ENCODE measurements at regions not wholly inside any gene's neighbourhood (a gene's known extent, or its start where the extent isn't known, plus 50 kb on each side); places are given as distances from the start of the nearest gene placed in this dataset.

DNA sequence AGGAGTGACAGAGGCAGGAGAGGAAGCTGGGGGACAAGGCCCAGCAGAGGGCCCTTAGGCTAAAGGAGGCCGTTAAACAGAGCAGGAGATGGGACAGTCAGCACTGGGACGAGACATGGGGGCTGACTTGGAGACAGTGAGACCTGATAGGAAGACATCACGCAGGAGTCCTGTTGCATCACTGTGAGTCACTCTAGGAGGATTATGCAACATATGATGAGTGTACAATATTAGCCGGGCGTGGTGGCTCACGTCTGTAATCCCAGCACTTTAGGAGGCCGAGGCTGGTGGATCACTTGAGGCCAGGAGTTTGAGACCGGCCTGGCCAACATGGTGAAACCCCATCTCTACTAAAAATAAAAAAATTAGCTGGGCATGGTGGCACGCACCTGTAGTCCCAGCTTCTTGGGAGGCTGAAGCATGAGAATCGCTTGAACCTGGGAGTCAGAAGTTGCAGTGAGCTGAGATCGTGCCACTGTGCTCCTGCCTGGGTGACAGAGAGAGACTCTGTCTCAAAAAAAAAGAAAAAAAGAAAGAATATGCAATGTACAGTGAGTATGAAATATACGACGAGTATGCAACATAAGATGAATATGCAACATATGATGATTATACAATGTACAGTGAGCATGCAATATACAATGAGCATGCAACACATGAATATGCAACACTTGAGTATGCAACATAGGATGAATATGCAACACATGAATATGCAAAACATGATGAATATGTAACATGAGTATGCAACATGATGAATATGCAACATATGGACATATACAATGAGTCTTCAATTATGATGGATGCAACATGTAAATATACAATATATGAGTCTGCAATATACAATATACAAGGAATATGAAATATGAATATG lies 83.3 kb upstream of the ID2 start (continued):
- TF ChIP-seq RBM39 (optimal IDR thresholded peaks at IDR 0.05; ENCODE audit: low read depth, low read length) (no peak), HCFC1 (IDR thresholded peaks at IDR 0.05; ENCODE audit: low read depth, low read length) (no peak), NEUROD1 (IDR thresholded peaks at IDR 0.05; ENCODE audit: borderline replicate concordance, low read depth, low read length, partially characterized antibody) (peak; percentile 31), JUND (IDR thresholded peaks at IDR 0.05; ENCODE audit: borderline replicate concordance, low read depth, low read length) (peak; percentile 99), JUND (tag; IDR thresholded peaks at IDR 0.05; ENCODE audit: borderline replicate concordance, low read depth, low read length) (peak; percentile 99), MTA1 (IDR thresholded peaks at IDR 0.05; ENCODE audit: borderline replicate concordance) (peak; percentile 55; the same call in 1 of the 2 replicates), ZBTB17 (CRISPR knock-in tag; IDR thresholded peaks at IDR 0.05) (no peak), DPF2 (IDR thresholded peaks at IDR 0.05) (peak; percentile 96), ZNF589 (CRISPR knock-in tag; IDR thresholded peaks at IDR 0.05; ENCODE audit: low read depth) (0 out of 2 replicates have a peak, but pooled peaks have one; percentile 52), ZNF444 (CRISPR knock-in tag; IDR thresholded peaks at IDR 0.05) (no peak), ATF1 (CRISPR knock-in tag; IDR thresholded peaks at IDR 0.05) (no peak), ATF1 (tag; IDR thresholded peaks at IDR 0.05) (peak; percentile 89), U2AF1 (optimal IDR thresholded peaks at IDR 0.05; ENCODE audit: low read depth, low read length) (no peak), NBN (IDR thresholded peaks at IDR 0.05; ENCODE audit: low read depth) (peak; percentile 81; the same call in 1 of the 2 replicates), MYC (IDR thresholded peaks at IDR 0.05; ENCODE audit: low read depth, low read length) (peak; percentile 56), MYC (CRISPR knock-in tag; IDR thresholded peaks at IDR 0.05; ENCODE audit: borderline replicate concordance, low read depth) (no peak)
- TF ChIP-seq, protein P1, sequence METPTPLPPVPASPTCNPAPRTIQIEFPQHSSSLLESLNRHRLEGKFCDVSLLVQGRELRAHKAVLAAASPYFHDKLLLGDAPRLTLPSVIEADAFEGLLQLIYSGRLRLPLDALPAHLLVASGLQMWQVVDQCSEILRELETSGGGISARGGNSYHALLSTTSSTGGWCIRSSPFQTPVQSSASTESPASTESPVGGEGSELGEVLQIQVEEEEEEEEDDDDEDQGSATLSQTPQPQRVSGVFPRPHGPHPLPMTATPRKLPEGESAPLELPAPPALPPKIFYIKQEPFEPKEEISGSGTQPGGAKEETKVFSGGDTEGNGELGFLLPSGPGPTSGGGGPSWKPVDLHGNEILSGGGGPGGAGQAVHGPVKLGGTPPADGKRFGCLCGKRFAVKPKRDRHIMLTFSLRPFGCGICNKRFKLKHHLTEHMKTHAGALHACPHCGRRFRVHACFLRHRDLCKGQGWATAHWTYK (CRISPR knock-in tag; IDR thresholded peaks at IDR 0.05): 0 out of 2 replicates have a peak, but pooled peaks have one; percentile 27
- TF ChIP-seq, protein P2, sequence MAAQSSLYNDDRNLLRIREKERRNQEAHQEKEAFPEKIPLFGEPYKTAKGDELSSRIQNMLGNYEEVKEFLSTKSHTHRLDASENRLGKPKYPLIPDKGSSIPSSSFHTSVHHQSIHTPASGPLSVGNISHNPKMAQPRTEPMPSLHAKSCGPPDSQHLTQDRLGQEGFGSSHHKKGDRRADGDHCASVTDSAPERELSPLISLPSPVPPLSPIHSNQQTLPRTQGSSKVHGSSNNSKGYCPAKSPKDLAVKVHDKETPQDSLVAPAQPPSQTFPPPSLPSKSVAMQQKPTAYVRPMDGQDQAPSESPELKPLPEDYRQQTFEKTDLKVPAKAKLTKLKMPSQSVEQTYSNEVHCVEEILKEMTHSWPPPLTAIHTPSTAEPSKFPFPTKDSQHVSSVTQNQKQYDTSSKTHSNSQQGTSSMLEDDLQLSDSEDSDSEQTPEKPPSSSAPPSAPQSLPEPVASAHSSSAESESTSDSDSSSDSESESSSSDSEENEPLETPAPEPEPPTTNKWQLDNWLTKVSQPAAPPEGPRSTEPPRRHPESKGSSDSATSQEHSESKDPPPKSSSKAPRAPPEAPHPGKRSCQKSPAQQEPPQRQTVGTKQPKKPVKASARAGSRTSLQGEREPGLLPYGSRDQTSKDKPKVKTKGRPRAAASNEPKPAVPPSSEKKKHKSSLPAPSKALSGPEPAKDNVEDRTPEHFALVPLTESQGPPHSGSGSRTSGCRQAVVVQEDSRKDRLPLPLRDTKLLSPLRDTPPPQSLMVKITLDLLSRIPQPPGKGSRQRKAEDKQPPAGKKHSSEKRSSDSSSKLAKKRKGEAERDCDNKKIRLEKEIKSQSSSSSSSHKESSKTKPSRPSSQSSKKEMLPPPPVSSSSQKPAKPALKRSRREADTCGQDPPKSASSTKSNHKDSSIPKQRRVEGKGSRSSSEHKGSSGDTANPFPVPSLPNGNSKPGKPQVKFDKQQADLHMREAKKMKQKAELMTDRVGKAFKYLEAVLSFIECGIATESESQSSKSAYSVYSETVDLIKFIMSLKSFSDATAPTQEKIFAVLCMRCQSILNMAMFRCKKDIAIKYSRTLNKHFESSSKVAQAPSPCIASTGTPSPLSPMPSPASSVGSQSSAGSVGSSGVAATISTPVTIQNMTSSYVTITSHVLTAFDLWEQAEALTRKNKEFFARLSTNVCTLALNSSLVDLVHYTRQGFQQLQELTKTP (IDR thresholded peaks at IDR 0.05; ENCODE audit: low read depth in 1 of 2, partially characterized antibody in 2 of 2): peak in 1 of 2 experiments; percentile 75
- TF ChIP-seq, protein P3, sequence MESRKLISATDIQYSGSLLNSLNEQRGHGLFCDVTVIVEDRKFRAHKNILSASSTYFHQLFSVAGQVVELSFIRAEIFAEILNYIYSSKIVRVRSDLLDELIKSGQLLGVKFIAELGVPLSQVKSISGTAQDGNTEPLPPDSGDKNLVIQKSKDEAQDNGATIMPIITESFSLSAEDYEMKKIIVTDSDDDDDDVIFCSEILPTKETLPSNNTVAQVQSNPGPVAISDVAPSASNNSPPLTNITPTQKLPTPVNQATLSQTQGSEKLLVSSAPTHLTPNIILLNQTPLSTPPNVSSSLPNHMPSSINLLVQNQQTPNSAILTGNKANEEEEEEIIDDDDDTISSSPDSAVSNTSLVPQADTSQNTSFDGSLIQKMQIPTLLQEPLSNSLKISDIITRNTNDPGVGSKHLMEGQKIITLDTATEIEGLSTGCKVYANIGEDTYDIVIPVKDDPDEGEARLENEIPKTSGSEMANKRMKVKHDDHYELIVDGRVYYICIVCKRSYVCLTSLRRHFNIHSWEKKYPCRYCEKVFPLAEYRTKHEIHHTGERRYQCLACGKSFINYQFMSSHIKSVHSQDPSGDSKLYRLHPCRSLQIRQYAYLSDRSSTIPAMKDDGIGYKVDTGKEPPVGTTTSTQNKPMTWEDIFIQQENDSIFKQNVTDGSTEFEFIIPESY (CRISPR knock-in tag; IDR thresholded peaks at IDR 0.05): peak; percentile 65
- TF ChIP-seq, protein P4, sequence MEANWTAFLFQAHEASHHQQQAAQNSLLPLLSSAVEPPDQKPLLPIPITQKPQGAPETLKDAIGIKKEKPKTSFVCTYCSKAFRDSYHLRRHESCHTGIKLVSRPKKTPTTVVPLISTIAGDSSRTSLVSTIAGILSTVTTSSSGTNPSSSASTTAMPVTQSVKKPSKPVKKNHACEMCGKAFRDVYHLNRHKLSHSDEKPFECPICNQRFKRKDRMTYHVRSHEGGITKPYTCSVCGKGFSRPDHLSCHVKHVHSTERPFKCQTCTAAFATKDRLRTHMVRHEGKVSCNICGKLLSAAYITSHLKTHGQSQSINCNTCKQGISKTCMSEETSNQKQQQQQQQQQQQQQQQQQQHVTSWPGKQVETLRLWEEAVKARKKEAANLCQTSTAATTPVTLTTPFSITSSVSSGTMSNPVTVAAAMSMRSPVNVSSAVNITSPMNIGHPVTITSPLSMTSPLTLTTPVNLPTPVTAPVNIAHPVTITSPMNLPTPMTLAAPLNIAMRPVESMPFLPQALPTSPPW (CRISPR knock-in tag; IDR thresholded peaks at IDR 0.05): peak; percentile 58; the same call in 1 of the 2 replicates

All from K562 (cell line).